Large intestine (tissue), 3 donors: ENCODE measurements at regions not wholly inside any gene's neighbourhood (a gene's known extent, or its start where the extent isn't known, plus 50 kb on each side); places are given as distances from the start of the nearest gene placed in this dataset.

Source experiments
- DNase-seq, 2 donors: peaks; one replicate each; pipeline versions ENCODE4 v3.0.0 to v3.0.0-alpha.2; 2013
- H3K27ac ChIP-seq: one replicate; pipeline ENCODE4 v1.5.1; 2013; ENCODE audit warnings: low read length
- H3K27me3 ChIP-seq: 2 replicates; pipeline ENCODE4 v1.6.1; 2013; ENCODE audit warnings: low read length; ENCODE audit not compliant: control insufficient read depth, insufficient read depth
- H3K36me3 ChIP-seq: 2 replicates; pipeline ENCODE4 v1.6.1; 2013; ENCODE audit warnings: low read length; ENCODE audit not compliant: control insufficient read depth, insufficient read depth
- H3K4me1 ChIP-seq: one replicate; pipeline ENCODE4 v1.6.1; 2013; ENCODE audit warnings: low read length; ENCODE audit not compliant: control insufficient read depth, insufficient read depth
- H3K4me3 ChIP-seq: one replicate; pipeline ENCODE4 v1.5.1; 2013; ENCODE audit warnings: low read length
- H3K9me3 ChIP-seq: one replicate; pipeline ENCODE4 v1.6.1; 2013; ENCODE audit warnings: mild to moderate bottlenecking, low read depth, low read length, moderate library complexity; ENCODE audit not compliant: control insufficient read depth
- WGBS: methylation state at CpG from one replicate; pipeline ENCODE4 v1.1.5; 2013; ENCODE audit warnings: low lambda C conversion rate; ENCODE audit not compliant: insufficient coverage; 5-methylcytosine and 5-hydroxymethylcytosine counted together

DNA sequence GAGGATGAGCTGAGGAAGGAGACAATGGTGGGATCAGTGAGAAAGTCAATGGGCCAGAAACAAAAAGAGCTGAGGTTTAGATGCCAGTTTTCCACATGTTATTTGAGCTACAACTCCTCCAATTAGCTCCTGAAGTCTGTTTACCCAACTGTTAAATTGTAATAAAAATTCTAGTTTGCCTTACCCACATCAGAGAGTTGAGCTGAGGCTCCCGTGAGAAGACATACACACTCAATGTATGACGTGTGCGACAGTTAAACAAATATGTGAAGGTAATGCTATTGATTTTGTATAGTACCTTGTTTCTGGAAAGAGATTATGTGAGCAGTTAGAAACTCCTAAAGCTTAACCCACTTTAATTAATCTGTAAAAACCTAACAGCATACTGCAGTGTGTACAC lies 318.1 kb upstream of the GRM7 start:
- H3K9me3 ChIP-seq: peaks cover 5% of the 10 kb centered on the region
- H3K27ac ChIP-seq: no peak overlapping the region
- H3K4me3 ChIP-seq: no peak overlapping the region
- no peaks in the 10 kb centered on the region for H3K4me1 ChIP-seq
- no CpG with 5 or more reads among the region's 3 CpGs for WGBS
- no peak for DNase-seq
- no peaks in the 10 kb centered on the region for H3K27me3 ChIP-seq
- H3K36me3 ChIP-seq: no peaks in the 10 kb centered on the region

GRCh38 chr3:6549296-6549695 lies 311.6 kb upstream of the GRM7 start:
- Histone ChIP-seq H3K9me3 (peaks cover 11% of the 10 kb centered on the region), H3K4me1 (no peaks in the 10 kb centered on the region), H3K27me3 (no peaks in the 10 kb centered on the region), H3K4me3 (no peak overlapping the region), H3K36me3 (no peaks in the 10 kb centered on the region), H3K27ac (no peak overlapping the region)
- WGBS: no CpG with 5 or more reads among the region's 4 CpGs
- DNase-seq: no peak

DNA sequence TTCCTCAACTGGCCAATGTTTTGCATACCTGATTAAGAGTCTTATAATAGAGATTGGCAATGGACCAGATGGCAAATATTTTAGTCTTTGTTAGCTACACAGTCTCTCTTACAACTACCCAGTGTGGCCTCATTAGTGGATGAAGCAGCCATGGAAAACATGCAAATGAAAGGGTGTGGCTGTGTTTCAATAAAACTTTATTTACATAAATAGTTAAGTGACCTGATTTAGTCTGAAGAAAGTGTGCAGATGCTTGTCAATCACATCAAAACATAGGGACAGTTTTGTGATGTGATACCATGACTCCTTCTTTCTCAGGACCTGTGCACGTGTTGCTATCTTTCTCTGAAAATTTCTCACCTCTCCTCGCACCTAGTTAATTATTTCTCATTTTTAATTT lies 309.8 kb upstream of the GRM7 start:
- Histone ChIP-seq H3K27me3 (no peaks in the 10 kb centered on the region), H3K36me3 (no peaks in the 10 kb centered on the region), H3K27ac (no peak overlapping the region), H3K4me3 (no peak overlapping the region), H3K4me1 (no peaks in the 10 kb centered on the region), H3K9me3 (peaks cover 11% of the 10 kb centered on the region)
- no peak for DNase-seq
- 71% methylated on average over 1 of the region's 2 CpGs for WGBS

DNA sequence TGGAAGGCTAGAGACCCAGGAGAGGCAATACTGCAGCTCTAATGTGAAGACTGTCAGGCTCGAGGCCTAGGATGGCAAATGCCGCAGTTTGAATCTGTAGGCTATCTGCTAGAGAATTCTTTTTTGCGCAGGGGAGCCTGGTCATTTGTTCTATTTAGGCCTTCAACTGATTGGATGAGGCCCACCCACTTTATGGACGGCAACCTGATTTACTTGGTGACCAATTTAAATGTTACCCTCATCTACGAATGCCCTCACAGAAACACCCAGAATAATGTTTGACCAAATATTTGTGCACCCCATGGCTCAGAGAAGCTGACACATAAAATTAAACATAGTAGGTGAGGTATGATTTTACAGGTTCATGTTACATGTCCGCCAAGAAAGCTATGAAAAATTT lies 300.7 kb upstream of the GRM7 start:
- no peak overlapping the region for H3K27ac ChIP-seq
- 100% methylated on average over 1 of the region's 6 CpGs for WGBS
- H3K4me1 ChIP-seq: no peaks in the 10 kb centered on the region
- H3K9me3 ChIP-seq: no peaks in the 10 kb centered on the region
- H3K4me3 ChIP-seq: no peak overlapping the region
- H3K36me3 ChIP-seq: no peaks in the 10 kb centered on the region
- H3K27me3 ChIP-seq: no peaks in the 10 kb centered on the region
- DNase-seq: no peak

- H3K9me3 ChIP-seq: no peaks in the 10 kb centered on the region
- H3K36me3 ChIP-seq: no peaks in the 10 kb centered on the region
- H3K27ac ChIP-seq: no peak overlapping the region
- H3K4me1 ChIP-seq: no peaks in the 10 kb centered on the region
- DNase-seq: no peak
- no peak overlapping the region for H3K4me3 ChIP-seq
- no peaks in the 10 kb centered on the region for H3K27me3 ChIP-seq
Observed at GRCh38 chr3:6567241-6567640, 293.7 kb upstream of the GRM7 start.

GRCh38 chr3:6568999-6569493 lies 291.9 kb upstream of the GRM7 start:
- Histone ChIP-seq H3K36me3 (no peaks in the 10 kb centered on the region), H3K27ac (no peak overlapping the region), H3K4me1 (no peaks in the 10 kb centered on the region), H3K4me3 (no peak overlapping the region), H3K9me3 (no peaks in the 10 kb centered on the region), H3K27me3 (no peaks in the 10 kb centered on the region)
- no peak for DNase-seq
- WGBS: no CpG with 5 or more reads among the region's 3 CpGs

- Histone ChIP-seq H3K27me3 (no peaks in the 10 kb centered on the region), H3K4me1 (no peaks in the 10 kb centered on the region), H3K36me3 (no peaks in the 10 kb centered on the region), H3K9me3 (no peaks in the 10 kb centered on the region), H3K4me3 (no peak overlapping the region), H3K27ac (no peak overlapping the region)
- DNase-seq: no peak
- 27% methylated on average over 2 of the region's 3 CpGs for WGBS
Observed at GRCh38 chr3:6571448-6571847, 289.5 kb upstream of the GRM7 start.

DNA sequence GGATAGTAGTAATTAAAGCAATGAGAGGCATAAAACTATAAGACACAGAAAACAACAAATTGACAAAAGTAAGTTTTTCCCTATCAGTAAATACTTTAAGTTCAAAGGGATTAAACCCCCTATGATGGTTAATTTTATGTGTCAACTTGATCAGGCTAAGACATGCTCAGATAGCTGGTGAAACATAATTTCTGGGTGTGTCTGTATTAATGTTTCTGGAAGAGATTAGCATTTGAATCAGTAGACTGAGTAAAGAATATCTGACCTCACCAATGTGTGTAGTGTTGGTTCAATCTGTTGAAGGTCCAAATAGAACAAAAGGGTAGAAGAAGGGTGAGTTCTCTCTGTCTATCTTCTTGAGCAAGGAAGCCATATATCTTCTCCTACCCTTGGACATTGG lies 283.3 kb upstream of the GRM7 start:
- Histone ChIP-seq H3K27me3 (no peaks in the 10 kb centered on the region), H3K36me3 (no peaks in the 10 kb centered on the region), H3K4me1 (no peaks in the 10 kb centered on the region), H3K9me3 (no peaks in the 10 kb centered on the region), H3K27ac (no peak overlapping the region), H3K4me3 (no peak overlapping the region)
- no peak for DNase-seq

GRCh38 chr3:6578526-6578925 lies 282.4 kb upstream of the GRM7 start:
- WGBS: 80% methylated on average over 1 of the region's 1 CpG
- H3K27me3 ChIP-seq: no peaks in the 10 kb centered on the region
- no peaks in the 10 kb centered on the region for H3K9me3 ChIP-seq
- no peak overlapping the region for H3K27ac ChIP-seq
- no peaks in the 10 kb centered on the region for H3K36me3 ChIP-seq
- no peak for DNase-seq
- no peak overlapping the region for H3K4me3 ChIP-seq
- no peaks in the 10 kb centered on the region for H3K4me1 ChIP-seq

DNA sequence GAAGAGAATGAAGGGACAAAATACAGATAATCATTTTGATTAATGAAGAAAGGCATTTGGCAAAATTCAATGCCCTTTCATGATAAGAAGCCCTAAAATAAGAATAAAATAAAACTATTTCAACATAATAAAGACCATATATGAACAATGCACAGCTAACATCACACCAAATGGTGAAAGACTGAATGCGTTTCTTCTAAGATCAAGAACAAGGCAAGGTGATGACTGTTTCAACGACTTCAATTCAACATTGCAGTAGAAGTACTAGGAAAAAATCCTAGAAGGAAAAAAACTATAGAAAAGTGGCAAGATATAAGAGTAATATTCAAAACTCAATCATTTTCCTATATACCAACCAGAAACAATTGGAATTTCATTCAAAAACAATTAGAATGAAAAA lies 280.1 kb upstream of the GRM7 start:
- Histone ChIP-seq H3K4me1 (no peaks in the 10 kb centered on the region), H3K4me3 (no peak overlapping the region), H3K27me3 (no peaks in the 10 kb centered on the region), H3K9me3 (no peaks in the 10 kb centered on the region), H3K36me3 (no peaks in the 10 kb centered on the region), H3K27ac (no peak overlapping the region)
- WGBS: 67% methylated on average over 2 of the region's 2 CpGs
- DNase-seq: no peak

- Histone ChIP-seq H3K9me3 (no peaks in the 10 kb centered on the region), H3K4me3 (no peak overlapping the region), H3K27me3 (no peaks in the 10 kb centered on the region), H3K4me1 (no peaks in the 10 kb centered on the region), H3K36me3 (no peaks in the 10 kb centered on the region), H3K27ac (no peak overlapping the region)
- DNase-seq: no peak
- WGBS: no CpG with 5 or more reads among the region's 11 CpGs
Observed at GRCh38 chr3:6585360-6585759, 275.6 kb upstream of the GRM7 start.
